Colonic mucosa (tissue), 4 donors: ENCODE measurements at regions not wholly inside any gene's neighbourhood (a gene's known extent, or its start where the extent isn't known, plus 50 kb on each side); places are given as distances from the start of the nearest gene placed in this dataset.
"Not testable (repeated sequence)": the region's sequence is repeated elsewhere in the genome, so short reads cannot be mapped to it uniquely, and the experiment has no call there.

ENCODE experiments used
- DNase-seq: peaks from one replicate; pipeline ENCODE4 v3.0.0-alpha.2; 2020
- H3K27ac ChIP-seq: fragments of 200-600 bp; one replicate; pipeline ENCODE4 v1.8.0; 2021
- H3K27me3 ChIP-seq: fragments of 200-600 bp; one replicate; pipeline ENCODE4 v1.8.0; 2021
- H3K36me3 ChIP-seq: fragments of 200-600 bp; one replicate; pipeline ENCODE4 v1.8.0; 2021
- H3K4me1 ChIP-seq: fragments of 200-600 bp; one replicate; pipeline ENCODE4 v1.8.0; 2021; ENCODE audit warnings: mild to moderate bottlenecking
- H3K4me3 ChIP-seq: fragments of 200-600 bp; one replicate; pipeline ENCODE4 v1.8.0; 2021
- H3K9ac ChIP-seq, 2 donors: one replicate each; pipeline ENCODE4 v1.7.0; 2013; ENCODE audit warnings: control low read depth in 2 of 2, low read depth in 2 of 2, low read length in 2 of 2
- H3K9me3 ChIP-seq: fragments of 200-600 bp; one replicate; pipeline ENCODE4 v1.8.0; 2021
- intact Hi-C: fragments of 100-400 bp; cut with DNase I; formaldehyde crosslinking; loops from one replicate; pipeline ENCODE4 v1.14.1; 2022
- donor health status: healthy.
- donor health status: DM: no; HTN: no; CAD: no.
- donor health status: DM: no; HTN: no; CAD: no.

- H3K9ac ChIP-seq, H3K27me3 ChIP-seq, intact Hi-C loops, DNase-seq, H3K27ac ChIP-seq, H3K4me3 ChIP-seq, H3K4me1 ChIP-seq, H3K9me3 ChIP-seq, H3K36me3 ChIP-seq: not testable (repeated sequence)
Observed at GRCh38 chr11:3537254-3537653, 104.5 kb downstream of the ART5 start.

DNA sequence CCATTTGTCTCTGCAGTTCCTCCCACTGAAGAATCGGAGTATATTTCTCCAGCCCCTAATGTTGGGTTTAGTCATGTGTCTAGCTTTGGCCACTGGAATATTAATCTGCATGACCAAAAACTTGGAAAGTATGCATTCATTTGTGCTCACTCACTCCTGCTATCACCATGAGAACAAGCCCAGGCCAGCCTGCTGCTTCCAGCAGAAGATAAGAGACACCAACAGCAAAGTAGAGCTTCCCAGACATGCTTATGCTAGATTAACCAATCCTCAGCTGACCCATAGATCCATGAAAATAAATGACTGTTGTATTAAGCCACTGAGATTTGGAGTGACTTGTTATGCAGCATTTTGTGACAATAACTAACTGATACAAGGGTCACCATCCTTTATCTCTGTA, 108.8 kb downstream of the ART5 start:
- intact Hi-C loops: not testable (repeated sequence)

GRCh38 chr11:3531280-3531679, 110.5 kb downstream of the ART5 start:
- H3K9ac ChIP-seq, H3K36me3 ChIP-seq, H3K4me1 ChIP-seq, intact Hi-C loops, DNase-seq, H3K9me3 ChIP-seq, H3K4me3 ChIP-seq, H3K27ac ChIP-seq, H3K27me3 ChIP-seq: not testable (repeated sequence)

More for the DNA sequence above, 108.8 kb downstream of the ART5 start:
- not testable (repeated sequence) for DNase-seq, H3K27me3 ChIP-seq, H3K9ac ChIP-seq, H3K4me1 ChIP-seq, H3K36me3 ChIP-seq, H3K4me3 ChIP-seq, H3K27ac ChIP-seq, H3K9me3 ChIP-seq

DNA sequence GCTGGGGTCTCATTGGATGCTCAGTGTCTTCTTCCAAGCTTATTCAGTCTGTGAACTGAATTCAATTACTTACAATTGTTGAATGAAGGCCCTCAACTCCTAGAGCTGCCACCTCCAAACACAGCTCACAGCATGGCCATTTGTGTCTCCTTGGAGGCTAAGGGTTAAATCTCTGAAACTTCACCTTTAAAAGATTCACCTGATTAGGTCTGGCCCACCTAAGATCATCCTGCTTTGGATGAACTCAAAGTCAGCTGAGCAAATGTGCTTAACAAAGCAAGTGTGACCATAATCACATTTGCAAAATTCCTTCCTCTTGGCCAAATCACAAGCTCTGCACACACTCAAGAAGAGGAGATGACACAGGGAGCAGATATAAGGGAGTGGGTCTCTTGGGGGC, 118.2 kb downstream of the ART5 start:
- H3K36me3 ChIP-seq, H3K9ac ChIP-seq, H3K4me1 ChIP-seq, intact Hi-C loops, DNase-seq, H3K27me3 ChIP-seq, H3K9me3 ChIP-seq, H3K4me3 ChIP-seq, H3K27ac ChIP-seq: not testable (repeated sequence)

GRCh38 chr11:3520905-3521304, 120.9 kb downstream of the ART5 start:
- H3K4me3 ChIP-seq, DNase-seq, H3K4me1 ChIP-seq, H3K9ac ChIP-seq, H3K9me3 ChIP-seq, intact Hi-C loops, H3K27me3 ChIP-seq, H3K36me3 ChIP-seq, H3K27ac ChIP-seq: not testable (repeated sequence)

DNA sequence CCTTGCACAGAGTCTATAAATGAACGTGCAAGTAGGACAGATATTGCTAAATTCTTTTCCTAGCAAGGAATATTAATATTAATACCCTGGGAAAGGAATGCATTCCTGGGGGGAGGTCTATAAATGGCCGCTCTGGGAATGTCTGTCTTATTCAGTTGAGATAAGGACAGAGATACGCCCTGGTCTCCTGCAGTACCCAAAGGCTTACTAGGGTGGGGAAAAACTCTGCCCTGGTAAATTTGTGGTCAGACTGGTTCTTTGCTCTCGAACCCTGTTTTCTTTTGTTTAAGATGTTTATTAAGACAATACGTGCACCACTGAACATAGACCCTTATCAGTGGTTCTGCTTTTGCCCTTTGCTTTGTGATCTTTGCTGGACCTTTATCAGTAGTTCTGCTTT, 122.0 kb downstream of the ART5 start:
- H3K27me3 ChIP-seq, intact Hi-C loops, DNase-seq, H3K27ac ChIP-seq, H3K4me3 ChIP-seq, H3K9ac ChIP-seq, H3K4me1 ChIP-seq, H3K9me3 ChIP-seq, H3K36me3 ChIP-seq: not testable (repeated sequence)

- DNase-seq, H3K27me3 ChIP-seq, H3K4me3 ChIP-seq, H3K4me1 ChIP-seq, H3K9me3 ChIP-seq, H3K36me3 ChIP-seq, H3K9ac ChIP-seq, intact Hi-C loops, H3K27ac ChIP-seq: not testable (repeated sequence)
Observed at GRCh38 chr11:3516934-3517567, 124.7 kb downstream of the ART5 start.

DNA sequence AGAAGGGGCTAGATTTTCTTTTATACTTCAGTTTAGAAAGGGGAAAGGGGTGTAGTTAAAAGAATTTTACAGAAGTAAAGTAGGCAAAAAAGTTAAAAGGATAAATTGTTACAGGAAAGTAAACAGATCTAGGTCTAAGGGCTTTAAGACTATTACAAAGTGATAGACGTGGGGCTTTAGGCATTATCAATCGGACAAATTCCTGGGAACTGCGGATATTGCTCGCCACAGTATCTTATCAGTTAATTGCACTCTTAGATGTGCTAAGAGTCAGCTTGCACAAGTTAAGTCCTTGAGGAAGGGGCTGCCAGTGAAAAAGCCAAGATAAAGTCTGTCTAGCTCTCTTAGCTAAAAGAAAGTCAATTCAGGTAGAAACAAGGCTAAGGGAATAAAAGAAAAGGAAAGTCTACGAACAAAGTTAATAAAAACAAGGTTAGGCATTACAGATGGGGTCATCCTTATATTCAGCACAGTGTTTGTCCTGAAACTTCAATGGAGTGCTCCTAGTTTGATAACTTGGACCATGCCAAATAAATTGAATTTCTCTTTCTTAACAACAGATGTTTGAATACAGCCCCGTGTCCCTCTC, 125.4 kb downstream of the ART5 start:
- H3K9me3 ChIP-seq, H3K27ac ChIP-seq, DNase-seq, H3K9ac ChIP-seq, intact Hi-C loops, H3K4me1 ChIP-seq, H3K36me3 ChIP-seq, H3K27me3 ChIP-seq, H3K4me3 ChIP-seq: not testable (repeated sequence)

GRCh38 chr11:3514635-3515424, 127.0 kb downstream of the ART5 start:
- H3K27ac ChIP-seq, H3K27me3 ChIP-seq, DNase-seq, H3K9ac ChIP-seq, H3K36me3 ChIP-seq, intact Hi-C loops, H3K9me3 ChIP-seq, H3K4me3 ChIP-seq, H3K4me1 ChIP-seq: not testable (repeated sequence)

- H3K27me3 ChIP-seq, H3K4me3 ChIP-seq, intact Hi-C loops, H3K36me3 ChIP-seq, DNase-seq, H3K27ac ChIP-seq, H3K9me3 ChIP-seq, H3K4me1 ChIP-seq, H3K9ac ChIP-seq: not testable (repeated sequence)
Observed at GRCh38 chr11:3513311-3513710, 128.5 kb downstream of the ART5 start.

DNA sequence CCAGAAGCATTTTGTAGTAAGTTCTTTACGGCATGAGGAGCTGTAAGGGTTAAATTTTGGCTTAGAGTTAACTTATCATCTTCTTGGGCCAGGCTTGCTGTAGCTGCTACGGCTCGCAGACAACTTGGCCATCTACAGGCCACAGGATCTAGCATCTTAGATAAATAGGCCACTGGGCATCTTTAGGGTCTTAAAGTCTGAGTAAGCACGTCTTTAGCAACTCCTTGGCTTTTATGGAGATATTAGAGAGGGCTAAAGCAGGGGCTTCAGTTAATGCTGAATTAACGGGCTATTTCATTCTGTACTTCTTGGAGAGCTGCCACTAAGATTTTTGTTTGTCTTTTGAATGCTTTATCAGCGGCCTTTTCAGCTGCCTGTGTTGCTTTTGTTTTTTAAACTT, 129.0 kb downstream of the ART5 start:
- H3K36me3 ChIP-seq, H3K4me3 ChIP-seq, H3K9me3 ChIP-seq, H3K27me3 ChIP-seq, DNase-seq, intact Hi-C loops, H3K9ac ChIP-seq, H3K27ac ChIP-seq, H3K4me1 ChIP-seq: not testable (repeated sequence)

DNA sequence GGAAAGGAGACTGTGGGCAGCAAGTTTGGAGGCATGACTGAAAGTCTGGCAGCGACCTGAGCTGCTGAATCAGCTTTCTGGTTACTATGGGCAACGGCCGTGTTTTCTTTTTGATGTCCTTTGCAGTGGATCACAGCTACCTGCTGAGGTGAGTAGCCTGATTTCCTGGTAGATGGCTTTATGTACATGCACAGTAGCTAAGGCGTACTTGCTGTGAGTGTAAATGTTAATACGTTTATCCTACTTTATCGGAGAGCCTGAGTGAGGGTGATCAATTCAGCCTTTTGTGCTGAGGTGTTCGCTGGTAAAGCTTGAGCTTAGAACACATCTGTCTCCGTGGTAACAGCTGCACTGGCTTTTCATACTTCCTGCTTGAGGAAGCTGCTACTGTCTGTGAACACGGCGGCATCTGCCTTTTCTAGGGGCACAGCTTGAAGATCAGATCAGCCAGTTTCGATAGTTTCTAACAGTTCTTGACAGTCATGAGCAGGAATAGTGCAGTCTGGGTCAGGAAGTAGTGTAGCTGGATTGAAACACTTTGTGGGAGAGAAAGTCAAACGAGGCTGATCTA, 129.6 kb downstream of the ART5 start:
- intact Hi-C loops, H3K36me3 ChIP-seq, H3K4me1 ChIP-seq, H3K9ac ChIP-seq, H3K27me3 ChIP-seq, H3K9me3 ChIP-seq: not testable (repeated sequence)
- DNase-seq: peak; percentile 28
- Histone ChIP-seq H3K27ac (peak overlapping the region; percentile 47), H3K4me3 (peak overlapping the region; percentile 6)

DNA sequence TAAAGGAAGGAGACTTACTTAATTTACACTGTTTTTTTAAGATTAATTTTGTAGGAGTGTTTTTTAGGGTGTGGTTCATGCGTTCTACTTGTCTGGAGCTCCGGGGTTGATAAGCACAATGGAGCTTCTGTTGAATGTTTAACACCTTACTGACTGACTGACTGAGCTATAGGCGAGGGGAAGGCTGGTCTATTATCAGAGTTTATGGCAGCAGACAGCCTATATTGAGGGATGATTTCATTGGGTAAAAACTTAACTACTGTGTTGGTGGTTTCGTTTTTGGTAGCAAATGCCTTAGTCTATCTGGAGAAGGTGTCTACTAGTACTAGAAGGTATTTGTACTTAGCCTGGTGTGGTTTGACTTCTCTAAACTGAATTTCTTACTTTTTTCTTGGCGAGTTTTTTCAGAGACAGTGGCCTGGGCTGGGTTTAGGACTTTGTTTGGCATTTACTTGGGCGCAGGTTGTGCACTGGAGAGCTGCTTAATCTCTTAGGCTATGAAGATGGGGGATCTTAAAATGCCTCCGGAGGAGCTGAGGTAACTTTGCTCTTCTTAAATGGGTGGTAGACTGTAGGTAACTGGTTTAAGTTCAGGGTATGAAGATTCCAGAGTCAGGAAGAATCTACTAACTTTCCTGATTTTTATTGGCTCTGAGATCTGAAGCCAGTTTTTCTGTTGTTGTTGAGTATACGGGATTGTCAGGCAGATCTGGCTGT, 130.2 kb downstream of the ART5 start:
- H3K9ac ChIP-seq, intact Hi-C loops, H3K27me3 ChIP-seq, H3K36me3 ChIP-seq, H3K4me1 ChIP-seq, H3K9me3 ChIP-seq: not testable (repeated sequence)
- peak; percentile 33 for DNase-seq
- Histone ChIP-seq H3K4me3 (peak overlapping the region; percentile 6), H3K27ac (peak overlapping the region; percentile 47)
